GM12878 (cell line): ENCODE measurements at regions not wholly inside any gene's neighbourhood (a gene's known extent, or its start where the extent isn't known, plus 50 kb on each side); places are given as distances from the start of the nearest gene placed in this dataset.

ENCODE experiments used
- CTCF ChIP-seq, 3 experiments: IDR thresholded peaks in 2 of 3; conservative IDR thresholded peaks in 1 of 3; 2 replicates each; pipeline ENCODE4 v1.5.1; 2011; ENCODE audit warnings: low read depth in 3 of 3, low read length in 3 of 3, mild to moderate bottlenecking in 3 of 3, control low read depth in 2 of 3, moderate library complexity in 2 of 3, inconsistent platforms in 1 of 3, mixed read lengths in 1 of 3; ENCODE audit not compliant: control insufficient read depth in 2 of 3, insufficient read depth in 1 of 3; ENCODE audit errors: extremely low read depth in 1 of 3
- E2F4 ChIP-seq: IDR thresholded peaks from 2 replicates; pipeline ENCODE4 v1.6.1; 2012; ENCODE audit warnings: low read depth, low read length, improper control_type of control experiment
- POLR2AphosphoS2 ChIP-seq: IDR thresholded peaks from 2 replicates; pipeline ENCODE4 v1.6.1; 2011; ENCODE audit warnings: low read depth, mild to moderate bottlenecking, low read length, improper control_type of control experiment, moderate library complexity
- RBBP5 ChIP-seq: fragments of 200-600 bp; sonication (generic); conservative IDR thresholded peaks from 2 replicates; pipeline ENCODE4 v1.6.1; 2016
- SREBF2 ChIP-seq: IDR thresholded peaks from 2 replicates; pipeline ENCODE4 v1.6.1; 2012; ENCODE audit warnings: mild to moderate bottlenecking, low read length

- TF ChIP-seq CTCF (IDR thresholded peaks at IDR 0.05 in 2 of 3, conservative IDR thresholded peaks at IDR 0.05 in 1 of 3; ENCODE audit: control insufficient read depth in 2 of 3, extremely low read depth in 1 of 3, insufficient read depth in 1 of 3, low read depth in 3 of 3, low read length in 3 of 3) (no peak), RBBP5 (no peak), POLR2AphosphoS2 (no peak), SREBF2 (no peak), E2F4 (no peak)
Observed at GRCh38 chr16:72241008-72241407, 69.1 kb upstream of the PMFBP1 start.
